GM18520 (cell line): ENCODE measurements at regions not wholly inside any gene's neighbourhood (a gene's known extent, or its start where the extent isn't known, plus 50 kb on each side); places are given as distances from the start of the nearest gene placed in this dataset.

ENCODE experiments used
- ATAC-seq: cut with Tn5 transposase; IDR thresholded peaks from one replicate; pipeline ENCODE4 v1.9.1; 2021; ENCODE audit not compliant: unreplicated experiment

- no peak for ATAC-seq
Observed at GRCh38 chr5:41670854-41671479, 160.6 kb upstream of the PLCXD3 start.

- no peak for ATAC-seq
Observed at GRCh38 chr5:41670216-41670615, 159.8 kb upstream of the PLCXD3 start.

DNA sequence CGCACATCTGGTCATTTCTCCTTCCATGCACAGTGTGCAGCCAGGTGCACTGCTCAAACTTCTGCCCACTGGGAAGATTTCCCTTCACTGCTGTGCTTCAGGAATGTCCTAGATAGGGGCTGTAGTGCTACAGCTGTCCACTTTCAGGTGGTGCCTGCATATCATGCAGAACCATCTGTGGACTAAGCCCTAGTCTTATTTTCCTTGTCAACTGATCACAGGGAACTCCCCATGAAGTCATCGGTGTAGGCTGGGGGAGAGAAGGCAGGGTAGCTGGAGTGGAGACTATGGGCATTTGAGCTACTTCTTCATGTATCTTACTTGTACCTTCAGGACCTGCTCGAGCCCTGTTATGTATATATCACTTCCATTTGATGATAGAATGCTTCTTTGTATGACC, 150.9 kb upstream of the PLCXD3 start:
- no peak for ATAC-seq

DNA sequence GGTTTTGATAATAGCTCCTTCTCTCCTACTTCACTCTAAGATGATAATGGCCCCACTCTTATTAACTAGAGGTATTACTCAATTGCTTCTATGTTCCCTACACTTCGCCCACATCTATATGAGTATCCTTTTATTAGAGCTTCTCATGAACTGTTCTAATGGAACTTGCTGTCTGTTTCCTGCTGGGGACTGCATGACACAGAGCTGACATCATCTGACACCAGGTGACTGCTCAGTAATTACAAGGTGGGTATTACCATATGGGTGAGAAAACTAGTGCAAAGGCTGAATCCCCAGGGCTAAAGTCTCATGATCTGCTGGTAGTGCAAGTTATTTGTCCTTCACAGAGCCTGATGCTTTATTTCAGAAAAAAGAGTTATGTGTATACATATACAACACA, 146.2 kb upstream of the PLCXD3 start:
- no peak for ATAC-seq

DNA sequence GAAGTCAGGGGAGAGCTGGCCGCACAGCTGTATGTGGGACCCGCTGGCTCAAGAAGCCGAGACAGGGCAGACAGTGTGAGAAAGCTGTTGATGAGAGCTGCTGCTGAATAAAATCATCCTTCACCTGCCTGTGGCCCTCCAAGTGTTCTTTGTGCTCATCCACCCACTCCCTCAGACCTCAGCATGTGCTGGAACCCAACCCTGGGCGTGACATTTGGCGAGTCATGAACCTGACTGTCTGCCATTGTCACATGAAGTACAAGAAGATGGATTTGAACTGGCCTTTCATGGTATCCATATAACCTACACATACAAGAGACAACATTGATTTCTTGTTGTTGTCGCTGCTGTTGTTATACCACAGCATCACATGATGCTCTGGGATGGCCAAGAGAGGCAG, 139.7 kb upstream of the PLCXD3 start:
- ATAC-seq, result no peak

DNA sequence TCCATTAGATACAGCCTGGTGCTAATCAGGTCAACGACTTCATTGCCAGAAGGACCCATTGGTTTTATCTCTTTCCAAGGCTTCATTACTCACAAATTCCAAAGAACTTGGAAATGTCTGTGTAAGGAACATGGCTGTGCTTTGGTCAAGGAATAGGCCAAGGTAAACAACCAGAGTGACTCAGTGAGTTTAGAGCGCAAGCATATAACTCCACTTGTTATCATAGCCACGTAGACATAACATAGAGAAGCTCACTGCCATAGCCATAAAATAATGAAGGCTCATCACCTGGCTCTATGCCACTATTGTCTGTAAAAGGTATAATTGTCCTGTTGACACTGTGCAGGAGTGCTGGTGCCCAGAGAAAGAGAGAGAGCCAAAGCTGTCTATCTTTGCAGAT, 139.3 kb upstream of the PLCXD3 start:
- ATAC-seq, result no peak

DNA sequence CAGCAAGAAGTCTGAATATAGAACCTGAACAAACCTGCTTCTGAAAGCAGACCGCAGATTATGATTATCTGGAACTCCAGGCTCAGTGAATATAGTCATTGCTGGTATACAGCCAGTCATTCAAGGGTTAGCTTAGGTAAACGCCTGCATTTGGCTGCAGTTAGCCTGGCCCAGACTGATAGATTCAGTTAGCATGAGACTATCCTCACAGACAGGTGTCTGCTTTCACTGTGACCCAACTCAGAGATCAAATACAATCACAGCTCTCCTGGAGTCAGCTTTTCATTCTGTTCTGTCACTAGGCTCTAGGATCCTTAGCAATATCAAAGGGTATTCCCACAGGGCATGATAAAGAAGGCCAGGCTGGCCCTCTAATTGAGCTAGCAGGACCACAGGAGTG, 138.6 kb upstream of the PLCXD3 start:
- no peak for ATAC-seq

DNA sequence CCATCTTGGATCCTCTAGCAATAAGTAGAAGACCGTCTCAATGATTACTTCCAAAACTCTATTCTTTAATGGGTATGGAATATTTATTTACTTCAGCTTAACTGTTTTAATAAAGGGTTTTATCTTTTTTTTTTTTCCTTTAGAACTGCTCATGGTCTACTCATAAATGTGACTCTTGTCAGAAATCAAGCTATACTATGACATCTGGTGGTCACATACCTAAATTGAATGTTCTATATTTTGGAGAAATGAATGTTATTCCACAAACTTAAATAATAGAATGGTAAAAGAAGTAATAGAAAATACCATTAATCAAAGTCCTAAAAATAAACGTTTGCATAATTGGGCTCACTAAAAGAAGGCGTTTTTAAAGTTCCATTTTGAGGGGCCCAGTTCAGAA, 131.2 kb upstream of the PLCXD3 start:
- no peak for ATAC-seq

GRCh38 chr5:41638685-41639084, 128.3 kb upstream of the PLCXD3 start:
- no peak for ATAC-seq

GRCh38 chr5:41637869-41638268, 127.5 kb upstream of the PLCXD3 start:
- ATAC-seq, result no peak

DNA sequence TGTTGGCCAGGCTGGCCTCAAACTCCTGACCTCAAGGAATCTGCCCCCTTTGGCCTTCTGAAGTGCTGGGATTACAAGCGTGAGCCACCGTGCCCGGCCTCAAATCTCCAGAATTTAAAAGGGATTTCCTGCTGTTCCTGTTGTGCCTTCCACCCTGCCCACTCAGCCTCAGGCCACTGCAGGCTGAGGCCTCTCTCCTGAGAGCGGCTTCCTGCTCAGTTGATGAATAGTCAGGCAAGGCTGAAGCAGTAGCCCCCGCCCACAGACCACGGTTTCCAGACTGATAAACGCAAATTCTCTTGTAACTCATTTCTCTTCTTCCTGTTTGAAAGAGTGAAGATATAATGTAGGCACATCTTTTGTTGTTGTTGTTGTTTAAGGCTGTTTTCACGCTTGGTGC, 127.0 kb upstream of the PLCXD3 start:
- no peak for ATAC-seq

GRCh38 chr5:41636605-41637004, 126.2 kb upstream of the PLCXD3 start:
- ATAC-seq, result peak; percentile 81

DNA sequence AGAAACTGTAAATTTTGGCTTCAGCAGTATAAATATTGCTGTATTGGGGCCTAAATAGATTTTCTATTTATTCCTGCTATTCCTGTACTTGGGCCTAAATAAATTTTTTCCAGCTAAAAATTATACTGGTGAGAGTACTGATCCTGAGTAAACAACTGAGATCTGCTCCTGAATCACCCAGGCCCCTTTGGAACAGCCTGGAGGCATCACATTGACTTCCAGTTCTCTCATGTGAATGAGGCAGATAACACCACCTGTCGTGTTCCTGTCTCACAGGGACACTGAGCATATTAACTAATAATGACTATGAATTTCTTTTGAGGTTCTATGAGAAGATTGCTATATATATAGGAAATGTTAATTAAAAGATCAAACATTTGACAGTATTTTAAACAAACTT, 119.5 kb upstream of the PLCXD3 start:
- no peak for ATAC-seq

DNA sequence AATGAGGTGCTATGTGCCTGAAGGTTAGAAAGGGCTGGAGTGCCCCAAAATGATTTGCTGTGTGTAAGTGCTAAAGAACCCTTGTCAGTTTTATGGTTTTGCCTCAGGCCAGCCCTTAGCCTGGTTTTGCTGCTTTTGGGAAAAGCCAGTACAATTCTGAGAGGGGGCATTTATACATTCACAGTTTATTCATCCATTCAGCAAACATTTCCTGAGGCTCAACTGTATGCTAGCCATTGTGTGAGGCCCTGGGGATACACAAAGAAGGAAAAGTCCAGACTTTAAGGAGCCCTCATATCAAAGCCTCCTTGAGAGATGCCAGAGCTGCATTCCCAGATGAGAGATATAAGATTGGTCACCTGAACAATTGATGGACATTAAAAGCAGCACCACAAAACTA, 115.2 kb upstream of the PLCXD3 start:
- ATAC-seq, result no peak

DNA sequence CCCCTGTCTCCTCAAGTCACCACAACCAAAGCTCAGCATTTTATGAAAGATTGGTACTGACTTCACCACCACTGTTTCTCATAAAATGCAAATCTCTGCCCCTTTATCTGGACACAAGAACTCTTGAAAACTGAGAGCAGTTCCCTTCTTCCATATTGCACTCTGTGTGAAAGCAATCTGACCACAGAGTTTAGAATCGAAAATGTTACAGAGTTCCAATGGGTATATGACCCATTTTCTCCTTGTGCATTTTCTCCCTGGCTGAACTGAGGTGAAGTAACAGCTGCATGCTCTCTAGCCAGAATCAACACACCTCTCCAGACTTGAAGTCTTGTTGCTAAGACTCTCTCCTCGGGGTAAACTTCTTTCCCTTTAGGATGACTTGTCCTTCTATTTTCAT, 111.0 kb upstream of the PLCXD3 start:
- no peak for ATAC-seq

- no peak for ATAC-seq
Observed at GRCh38 chr5:41617843-41618515, 107.6 kb upstream of the PLCXD3 start.

GRCh38 chr5:41610386-41610785, 100.0 kb upstream of the PLCXD3 start:
- no peak for ATAC-seq

- no peak for ATAC-seq
Observed at GRCh38 chr5:41600731-41601130, 90.3 kb upstream of the PLCXD3 start.

GRCh38 chr5:41598011-41598410, 87.6 kb upstream of the PLCXD3 start:
- no peak for ATAC-seq

DNA sequence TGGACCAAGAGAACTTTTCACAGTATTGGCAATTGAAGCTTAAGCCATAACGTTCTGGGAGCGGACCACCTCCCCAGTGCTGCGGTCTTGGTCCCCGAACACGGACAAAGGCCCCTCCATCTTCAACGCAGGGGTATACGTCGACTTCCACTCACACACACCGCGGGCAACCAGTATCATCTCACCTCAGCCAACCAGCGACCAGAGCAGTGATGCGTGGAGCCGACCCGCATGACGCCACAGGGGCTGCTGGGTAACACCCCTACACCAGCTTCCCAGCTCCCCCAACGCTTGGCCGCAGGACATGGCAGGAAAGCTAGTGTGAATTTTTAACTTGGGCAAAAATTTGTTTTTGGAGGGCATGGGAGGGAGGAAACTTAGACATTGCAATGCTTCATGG, 77.3 kb upstream of the PLCXD3 start:
- ATAC-seq, result no peak

GRCh38 chr5:41575110-41575779, 64.8 kb upstream of the PLCXD3 start:
- no peak for ATAC-seq

- no peak for ATAC-seq
Observed at GRCh38 chr5:41574391-41574790, 64.0 kb upstream of the PLCXD3 start.
